MM.1S (cell line): ENCODE measurements at regions not wholly inside any gene's neighbourhood (a gene's known extent, or its start where the extent isn't known, plus 50 kb on each side); places are given as distances from the start of the nearest gene placed in this dataset.

Experiments
- DNase-seq: peaks from one replicate; pipeline ENCODE4 v3.0.0-alpha.2; 2015
- H2AFZ ChIP-seq: fragments of 300-600 bp; sonication (generic); 2 replicates; pipeline ENCODE4 v1.6.0; 2016; ENCODE audit warnings: antibody characterized with exemption, low read length
- H3F3A ChIP-seq: fragments of 300-600 bp; sonication (generic); 2 replicates; pipeline ENCODE4 v1.6.1; 2016; ENCODE audit warnings: mild to moderate bottlenecking, antibody characterized with exemption, low read length, moderate library complexity, mixed read lengths; ENCODE audit not compliant: insufficient read depth
- H3K27ac ChIP-seq: fragments of 300-600 bp; sonication (generic); 2 replicates; pipeline ENCODE4 v1.5.1; 2016; ENCODE audit warnings: mild to moderate bottlenecking, low read length
- H3K27me3 ChIP-seq: fragments of 300-600 bp; sonication (generic); replicated peaks from 2 replicates; pipeline ENCODE4 v1.6.0; 2016; ENCODE audit warnings: low read length; ENCODE audit not compliant: insufficient read depth
- H3K36me3 ChIP-seq: fragments of 300-600 bp; sonication (generic); replicated peaks from 2 replicates; pipeline ENCODE4 v1.6.1; 2016; ENCODE audit warnings: mild to moderate bottlenecking, low read length, mixed read lengths; ENCODE audit not compliant: insufficient read depth
- H3K4me1 ChIP-seq: fragments of 300-600 bp; sonication (generic); 2 replicates; pipeline ENCODE4 v1.6.1; 2016; ENCODE audit warnings: low read length, mixed read lengths
- H3K4me2 ChIP-seq: fragments of 300-600 bp; sonication (generic); 2 replicates; pipeline ENCODE4 v1.6.0; 2016; ENCODE audit warnings: low read depth, low read length
- H3K4me3 ChIP-seq: fragments of 300-600 bp; sonication (generic); 2 replicates; pipeline ENCODE4 v1.5.1; 2016; ENCODE audit warnings: low read length, mixed read lengths
- H3K79me2 ChIP-seq: fragments of 300-600 bp; sonication (generic); 2 replicates; pipeline ENCODE4 v1.6.1; 2016; ENCODE audit warnings: mixed run types, low read length, mixed read lengths
- H3K9ac ChIP-seq: fragments of 300-600 bp; sonication (generic); 2 replicates; pipeline ENCODE4 v1.6.1; 2016; ENCODE audit warnings: low read length, mixed read lengths
- H3K9me2 ChIP-seq: fragments of 300-600 bp; sonication (generic); replicated peaks from 2 replicates; pipeline ENCODE4 v1.6.1; 2016; ENCODE audit warnings: mild to moderate bottlenecking, low read length, mixed read lengths; ENCODE audit not compliant: insufficient read depth
- H3K9me3 ChIP-seq: fragments of 300-600 bp; sonication (generic); replicated peaks from 2 replicates; pipeline ENCODE4 v1.6.1; 2016; ENCODE audit warnings: mild to moderate bottlenecking, low read length, mixed read lengths; ENCODE audit not compliant: insufficient read depth
- H4K20me1 ChIP-seq: fragments of 300-600 bp; sonication (generic); 2 replicates; pipeline ENCODE4 v1.6.1; 2016; ENCODE audit warnings: mild to moderate bottlenecking, low read length, moderate library complexity, mixed read lengths; ENCODE audit not compliant: insufficient read depth
- EZH2 ChIP-seq: fragments of 300-600 bp; sonication (generic); optimal IDR thresholded peaks from 2 replicates; pipeline ENCODE3; 2017; ENCODE audit warnings: low read depth, mild to moderate bottlenecking, antibody characterized with exemption, low read length, mixed read lengths
- EZH2phosphoT487 ChIP-seq: fragments of 300-600 bp; sonication (generic); IDR thresholded peaks from 2 replicates; pipeline ENCODE4 v1.6.1; 2018; ENCODE audit warnings: antibody characterized with exemption, low read length
- TF ChIP-seq, protein P1 (sequence below): fragments of 300-600 bp; sonication (generic); IDR thresholded peaks from 2 replicates; pipeline ENCODE4 v1.5.1; 2016; ENCODE audit warnings: antibody characterized with exemption, low read length, mixed read lengths

DNA sequence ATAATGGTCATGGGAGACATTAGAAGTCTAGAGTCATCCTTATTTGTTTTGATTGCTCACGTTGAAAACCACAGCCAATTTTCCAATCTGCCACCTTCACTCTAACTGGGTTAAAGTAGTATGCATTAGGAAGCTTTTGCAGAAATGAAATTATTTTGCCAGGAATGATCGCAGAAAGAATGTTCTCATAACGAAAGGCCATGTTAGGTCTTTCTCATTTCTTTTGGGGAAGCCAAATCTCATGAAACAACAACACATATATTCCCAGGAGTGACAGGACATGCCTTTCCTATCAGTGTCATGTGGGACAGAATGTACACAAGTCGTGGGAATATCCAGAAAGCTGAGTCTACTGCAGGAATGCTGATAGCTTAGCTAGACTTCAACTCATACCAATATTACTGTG is 386.3 kb downstream of the AASDHPPT start:
- no peaks in the 10 kb centered on the region for H4K20me1 ChIP-seq
- H3K27ac ChIP-seq, result no peak overlapping the region
- no peaks in the 10 kb centered on the region for H3K9me3 ChIP-seq

DNA sequence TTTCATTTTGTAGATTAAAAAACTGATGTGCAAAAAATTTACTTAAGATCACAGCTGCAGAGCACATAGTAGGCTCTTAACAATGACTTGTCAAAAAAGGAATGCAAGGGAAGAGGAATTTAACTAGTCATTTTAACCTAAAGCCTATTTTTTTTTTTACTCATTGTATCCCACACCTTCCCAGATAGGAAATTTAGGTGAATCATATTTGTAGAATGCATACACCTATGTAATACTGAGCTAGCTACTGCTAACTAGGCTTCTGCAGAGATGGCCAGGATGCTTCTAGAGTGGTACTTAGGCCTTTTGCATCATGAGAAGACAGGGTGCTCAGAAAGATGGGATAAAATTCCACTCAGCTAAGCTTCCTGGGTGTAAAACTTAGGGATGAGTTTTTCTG is 387.3 kb downstream of the AASDHPPT start:
- no peaks in the 10 kb centered on the region for H3F3A ChIP-seq
- no peaks in the 10 kb centered on the region for H3K9me3 ChIP-seq
- H3K9me2 ChIP-seq, result no peaks in the 10 kb centered on the region
- no peaks in the 10 kb centered on the region for H3K36me3 ChIP-seq
- H3K9ac ChIP-seq, result no peak overlapping the region
- no peak for DNase-seq
- H3K4me2 ChIP-seq, result no peak overlapping the region
- no peaks in the 10 kb centered on the region for H3K79me2 ChIP-seq
- TF ChIP-seq, protein P1, sequence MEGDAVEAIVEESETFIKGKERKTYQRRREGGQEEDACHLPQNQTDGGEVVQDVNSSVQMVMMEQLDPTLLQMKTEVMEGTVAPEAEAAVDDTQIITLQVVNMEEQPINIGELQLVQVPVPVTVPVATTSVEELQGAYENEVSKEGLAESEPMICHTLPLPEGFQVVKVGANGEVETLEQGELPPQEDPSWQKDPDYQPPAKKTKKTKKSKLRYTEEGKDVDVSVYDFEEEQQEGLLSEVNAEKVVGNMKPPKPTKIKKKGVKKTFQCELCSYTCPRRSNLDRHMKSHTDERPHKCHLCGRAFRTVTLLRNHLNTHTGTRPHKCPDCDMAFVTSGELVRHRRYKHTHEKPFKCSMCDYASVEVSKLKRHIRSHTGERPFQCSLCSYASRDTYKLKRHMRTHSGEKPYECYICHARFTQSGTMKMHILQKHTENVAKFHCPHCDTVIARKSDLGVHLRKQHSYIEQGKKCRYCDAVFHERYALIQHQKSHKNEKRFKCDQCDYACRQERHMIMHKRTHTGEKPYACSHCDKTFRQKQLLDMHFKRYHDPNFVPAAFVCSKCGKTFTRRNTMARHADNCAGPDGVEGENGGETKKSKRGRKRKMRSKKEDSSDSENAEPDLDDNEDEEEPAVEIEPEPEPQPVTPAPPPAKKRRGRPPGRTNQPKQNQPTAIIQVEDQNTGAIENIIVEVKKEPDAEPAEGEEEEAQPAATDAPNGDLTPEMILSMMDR, result no peak
- TF ChIP-seq EZH2phosphoT487 (no peak), EZH2 (no peak)
- H3K27ac ChIP-seq, result no peak overlapping the region
- no peak overlapping the region for H3K4me3 ChIP-seq
- H3K27me3 ChIP-seq, result no peaks in the 10 kb centered on the region
- H3K4me1 ChIP-seq, result no peaks in the 10 kb centered on the region
- H4K20me1 ChIP-seq, result no peaks in the 10 kb centered on the region
- no peak overlapping the region for H2AFZ ChIP-seq

More for the DNA sequence above, 386.3 kb downstream of the AASDHPPT start:
- Histone ChIP-seq H3K4me3 (no peak overlapping the region), H3F3A (no peaks in the 10 kb centered on the region), H3K4me2 (no peak overlapping the region), H3K9me2 (no peaks in the 10 kb centered on the region), H3K79me2 (no peaks in the 10 kb centered on the region), H2AFZ (no peak overlapping the region), H3K9ac (no peak overlapping the region), H3K27me3 (no peaks in the 10 kb centered on the region), H3K4me1 (no peaks in the 10 kb centered on the region), H3K36me3 (no peaks in the 10 kb centered on the region)
- no peak for DNase-seq
- TF ChIP-seq EZH2 (no peak), EZH2phosphoT487 (no peak)
- TF ChIP-seq, protein P1, result no peak

DNA sequence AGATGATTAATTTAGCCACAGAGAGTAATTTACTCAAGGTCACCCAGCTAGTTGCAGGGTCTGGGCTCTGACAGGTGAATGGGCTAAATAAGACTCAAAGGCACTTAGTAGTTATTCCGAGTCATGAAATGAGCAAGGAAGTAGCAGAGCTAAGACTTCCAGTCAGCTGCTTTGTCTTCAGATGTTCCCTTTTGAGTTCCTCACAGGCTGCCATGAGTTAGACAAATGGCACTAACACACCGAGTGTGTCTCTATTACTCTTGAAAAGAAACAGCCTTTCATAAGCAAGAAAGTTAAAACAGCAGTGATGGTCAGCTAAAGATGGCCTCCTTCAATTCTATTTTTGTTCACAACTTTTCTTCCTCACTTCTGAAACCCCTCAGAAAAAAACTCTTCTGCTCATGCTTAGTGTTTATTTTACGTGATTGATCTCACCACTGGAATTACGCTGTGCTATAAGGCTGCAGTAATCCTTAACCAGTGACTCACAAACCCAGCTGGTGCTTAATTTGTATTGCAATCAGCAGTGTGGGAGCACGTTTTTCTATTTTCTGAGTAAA is 389.1 kb downstream of the AASDHPPT start:
- no peaks in the 10 kb centered on the region for H3K79me2 ChIP-seq
- no peak overlapping the region for H2AFZ ChIP-seq
- no peak for TF ChIP-seq EZH2phosphoT487
- no peak for TF ChIP-seq EZH2
- TF ChIP-seq, protein P1, result no peak
- H3K27me3 ChIP-seq, result no peaks in the 10 kb centered on the region
- no peaks in the 10 kb centered on the region for H4K20me1 ChIP-seq
- H3F3A ChIP-seq, result no peaks in the 10 kb centered on the region
- H3K4me3 ChIP-seq, result no peak overlapping the region
- no peaks in the 10 kb centered on the region for H3K4me1 ChIP-seq
- DNase-seq, result no peak
- H3K9ac ChIP-seq, result no peak overlapping the region
- H3K27ac ChIP-seq, result no peak overlapping the region
- no peak overlapping the region for H3K4me2 ChIP-seq
- no peaks in the 10 kb centered on the region for H3K36me3 ChIP-seq
- H3K9me2 ChIP-seq, result no peaks in the 10 kb centered on the region
- no peaks in the 10 kb centered on the region for H3K9me3 ChIP-seq
